Lung (tissue), 11 donors: ENCODE measurements at regions not wholly inside any gene's neighbourhood (a gene's known extent, or its start where the extent isn't known, plus 50 kb on each side); places are given as distances from the start of the nearest gene placed in this dataset.
A peak's percentile ranks its signal among the peaks of the same experiment; 100 is the strongest.

Experiments
- ATAC-seq: fragments of 200-7000 bp; cut with Tn5 transposase; one replicate; pipeline ENCODE4 v1.9.1; 2020; ENCODE audit warnings: moderate number of reproducible peaks; ENCODE audit not compliant: insufficient read depth, low FRiP score
- DNase-seq, 3 donors: peaks; one replicate each; pipeline ENCODE4 v3.0.0-alpha.2; 2013 to 2017
- H3K27ac ChIP-seq, 2 donors: one replicate each; pipeline ENCODE4 v1.5.1; 2013; ENCODE audit warnings: mild to moderate bottlenecking in 2 of 2, moderate library complexity in 2 of 2, control low read depth in 1 of 2, inconsistent platforms in 1 of 2, low read depth in 1 of 2, low read length in 1 of 2
- H3K27me3 ChIP-seq, 3 donors: one replicate each; pipeline ENCODE4 v1.5.1; 2013; ENCODE audit warnings: low read length in 2 of 3; ENCODE audit not compliant: control insufficient read depth in 3 of 3, insufficient read depth in 3 of 3
- H3K36me3 ChIP-seq, 4 donors: one replicate each; pipeline ENCODE4 v1.5.1; 2013; ENCODE audit warnings: low read length in 4 of 4, mild to moderate bottlenecking in 1 of 4, moderate library complexity in 1 of 4; ENCODE audit not compliant: control insufficient read depth in 4 of 4, insufficient read depth in 4 of 4
- H3K4me1 ChIP-seq, 5 donors: one replicate each; pipeline ENCODE4 v1.5.1; 2013; ENCODE audit warnings: low read length in 5 of 5, mild to moderate bottlenecking in 2 of 5, moderate library complexity in 1 of 5; ENCODE audit not compliant: control insufficient read depth in 5 of 5, insufficient read depth in 5 of 5
- H3K4me3 ChIP-seq: one replicate; pipeline ENCODE4 v1.5.1; 2013; ENCODE audit warnings: mild to moderate bottlenecking, control low read depth, moderate library complexity
- H3K9ac ChIP-seq, 2 donors: one replicate each; pipeline ENCODE4 v1.5.1; 2013; ENCODE audit warnings: low read length in 2 of 2, control low read depth in 1 of 2; ENCODE audit not compliant: insufficient read depth in 1 of 2
- H3K9me3 ChIP-seq, 4 donors: one replicate each; pipeline ENCODE4 v1.5.1; 2013; ENCODE audit warnings: low read length in 3 of 4, mild to moderate bottlenecking in 1 of 4, moderate library complexity in 1 of 4; ENCODE audit not compliant: control insufficient read depth in 4 of 4, insufficient read depth in 3 of 4
- CTCF ChIP-seq: IDR thresholded peaks from 2 replicates; pipeline ENCODE4 v1.5.1; 2012; ENCODE audit warnings: mild to moderate bottlenecking; ENCODE audit errors: control extremely low read depth, extremely low read depth
- WGBS, 2 donors: extraction: QIAGEN DNeasy Blood & Tissue Kit; methylation state at CpG; one replicate each; pipeline ENCODE4 v1.1.7; 2013; 5-methylcytosine and 5-hydroxymethylcytosine counted together
- donor health status: control.
- donor health status: control.
- donor health status: Bipolar disorder and iron deficiency.
- donor health status: healthy.
- donor health status: DM: yes; HTN: yes; CAD: no.

- Histone ChIP-seq H3K4me1 (peaks cover 0 to 7% (median 0%) of the 10 kb centered on the region in 5 donors), H3K27me3 (no peaks in the 10 kb centered on the region), H3K4me3 (no peak overlapping the region), H3K27ac (no peak overlapping the region), H3K9ac (no peak overlapping the region), H3K36me3 (no peaks in the 10 kb centered on the region), H3K9me3 (peaks cover 0 to 3% (median 0%) of the 10 kb centered on the region in 4 donors)
- no peak for DNase-seq
- no peak for TF ChIP-seq CTCF
- no peak for ATAC-seq
- WGBS, 2 donors, result 71% methylated on average over 3 of the region's 3 CpGs
These were observed 198.6 kb downstream of the DMRT2 start for GRCh38 chr9:1248743-1249142.

GRCh38 chr9:1253064-1253979 is 203.2 kb downstream of the DMRT2 start:
- H3K4me1 ChIP-seq, result peaks cover 0 to 7% (median 0%) of the 10 kb centered on the region in 5 donors
- H3K36me3 ChIP-seq, result no peaks in the 10 kb centered on the region
- peak in 2 of 3 donors; percentile 15 to 29 for DNase-seq
- no peak for ATAC-seq
- TF ChIP-seq CTCF, result no peak
- WGBS, 2 donors, result 71 to 77% methylated on average over 10 of the region's 10 CpGs
- peaks cover 0 to 3% (median 0%) of the 10 kb centered on the region in 4 donors for H3K9me3 ChIP-seq
- no peak overlapping the region for H3K4me3 ChIP-seq
- no peak overlapping the region for H3K9ac ChIP-seq
- no peak overlapping the region for H3K27ac ChIP-seq
- no peaks in the 10 kb centered on the region for H3K27me3 ChIP-seq

- 67 to 80% methylated on average over 5 of the region's 5 CpGs for WGBS, 2 donors
- ATAC-seq (no peak), DNase-seq (no peak)
- peaks cover 0 to 3% (median 0%) of the 10 kb centered on the region in 4 donors for H3K9me3 ChIP-seq
- no peak overlapping the region for H3K4me3 ChIP-seq
- no peak overlapping the region for H3K27ac ChIP-seq
- peaks cover 0 to 7% (median 0%) of the 10 kb centered on the region in 5 donors for H3K4me1 ChIP-seq
- no peak for TF ChIP-seq CTCF
- H3K36me3 ChIP-seq, result no peaks in the 10 kb centered on the region
- no peak overlapping the region for H3K9ac ChIP-seq
- no peaks in the 10 kb centered on the region for H3K27me3 ChIP-seq
These were observed 203.9 kb downstream of the DMRT2 start for GRCh38 chr9:1254071-1254470.
